AG10803 (cell line): ENCODE measurements at regions not wholly inside any gene's neighbourhood (a gene's known extent, or its start where the extent isn't known, plus 50 kb on each side); places are given as distances from the start of the nearest gene placed in this dataset.

Experiments used
- DNase-seq: peaks from one replicate; pipeline ENCODE4 v3.0.0; 2010; ENCODE audit warnings: low read depth
- H3K4me3 ChIP-seq: 2 replicates; pipeline ENCODE4 v1.5.1; 2011; ENCODE audit warnings: mild to moderate bottlenecking, low read length, control low read depth
- CTCF ChIP-seq: conservative IDR thresholded peaks from 2 replicates; pipeline ENCODE4 v1.5.1; 2011; ENCODE audit warnings: mild to moderate bottlenecking, low read length, control low read depth, inconsistent platforms

- no peak for TF ChIP-seq CTCF
- no peak for DNase-seq
- H3K4me3 ChIP-seq = no peak overlapping the region
Measured at GRCh38 chr6:140281236-140281635, 906.8 kb upstream of the CITED2 start.

- no peak for TF ChIP-seq CTCF
- DNase-seq = no peak
- H3K4me3 ChIP-seq = no peak overlapping the region
Measured at GRCh38 chr6:140276719-140277118, 902.3 kb upstream of the CITED2 start.

GRCh38 chr6:140276133-140276532 lies 901.7 kb upstream of the CITED2 start:
- DNase-seq = no peak
- no peak overlapping the region for H3K4me3 ChIP-seq
- TF ChIP-seq CTCF = no peak

GRCh38 chr6:140275725-140276124 lies 901.3 kb upstream of the CITED2 start:
- no peak overlapping the region for H3K4me3 ChIP-seq
- no peak for DNase-seq
- TF ChIP-seq CTCF = no peak

GRCh38 chr6:140274548-140274947 lies 900.1 kb upstream of the CITED2 start:
- DNase-seq = no peak
- no peak for TF ChIP-seq CTCF
- no peak overlapping the region for H3K4me3 ChIP-seq

GRCh38 chr6:140271759-140272377 lies 897.4 kb upstream of the CITED2 start:
- no peak overlapping the region for H3K4me3 ChIP-seq
- TF ChIP-seq CTCF = no peak
- no peak for DNase-seq

- no peak overlapping the region for H3K4me3 ChIP-seq
- no peak for TF ChIP-seq CTCF
- peak; percentile 26 for DNase-seq
Measured at GRCh38 chr6:140269591-140270165, 895.2 kb upstream of the CITED2 start.
